HG02798 (cell line): ENCODE measurements at regions not wholly inside any gene's neighbourhood (a gene's known extent, or its start where the extent isn't known, plus 50 kb on each side); places are given as distances from the start of the nearest gene placed in this dataset.

ENCODE experiments used
- ATAC-seq: cut with Tn5 transposase; IDR thresholded peaks from one replicate; pipeline ENCODE4 v1.9.1; 2021; ENCODE audit warnings: mild to moderate bottlenecking; ENCODE audit not compliant: unreplicated experiment, poor library complexity

DNA sequence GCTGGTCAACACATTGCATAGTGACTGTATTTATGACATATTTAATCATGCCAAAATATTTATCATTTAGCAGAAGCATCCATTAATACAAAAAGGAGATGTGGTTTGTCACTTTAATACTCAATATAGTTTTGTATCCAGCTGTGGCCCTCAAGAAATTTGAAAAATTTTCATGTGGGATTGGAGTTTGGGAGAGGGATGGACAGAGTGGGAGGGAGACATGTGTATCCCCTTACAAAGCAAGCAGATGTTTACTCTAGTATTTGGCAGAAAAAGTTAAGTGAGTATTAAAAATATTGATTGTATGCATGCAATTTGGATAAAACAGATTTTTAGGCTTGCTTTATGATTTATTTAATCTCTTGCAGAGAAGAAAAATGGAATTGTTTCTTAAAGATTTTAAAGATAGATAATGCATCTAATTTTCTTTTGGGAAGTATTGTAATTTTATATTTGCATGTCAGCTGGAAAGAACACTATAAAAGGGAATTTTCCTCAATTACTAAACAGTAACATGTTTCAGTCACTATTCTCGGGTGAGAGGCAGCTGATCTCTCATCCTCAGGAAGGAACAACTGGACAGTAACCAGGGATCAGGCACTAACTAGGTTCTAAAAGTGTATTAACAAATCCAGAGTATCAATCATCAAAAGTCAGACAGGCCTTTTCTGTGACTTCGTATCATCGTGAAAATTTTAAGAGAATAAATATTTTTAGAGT is 1184.7 kb upstream of the NXPH2 start:
- no peak for ATAC-seq

DNA sequence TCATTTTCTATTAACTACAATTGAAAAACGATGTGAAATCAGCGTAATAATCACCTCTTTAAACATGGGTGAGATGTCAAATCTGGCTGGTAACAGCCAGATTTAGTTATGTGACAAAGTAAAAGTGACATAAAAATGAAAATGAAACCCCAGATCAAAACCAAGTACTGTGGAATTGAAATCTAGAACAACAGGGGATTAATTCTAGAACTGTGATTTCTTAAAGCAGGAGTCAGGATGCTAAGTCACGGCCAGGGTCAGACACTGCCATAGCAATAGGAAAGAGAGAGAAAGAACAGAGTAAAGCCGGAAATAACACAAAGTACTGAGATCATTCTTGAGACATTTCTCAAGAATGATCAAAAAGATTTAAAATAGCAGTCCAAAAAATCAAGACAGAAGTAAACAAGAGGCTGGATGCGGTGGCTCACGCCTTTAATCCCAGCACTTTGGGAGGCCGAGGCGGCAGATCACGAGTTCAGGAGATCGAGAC is 1183.7 kb upstream of the NXPH2 start:
- no peak for ATAC-seq

GRCh38 chr2:139949242-139949972 is 1169.2 kb upstream of the NXPH2 start:
- ATAC-seq: no peak

GRCh38 chr2:139946690-139947089 is 1166.5 kb upstream of the NXPH2 start:
- no peak for ATAC-seq

GRCh38 chr2:139940686-139941085 is 1160.5 kb upstream of the NXPH2 start:
- no peak for ATAC-seq

- ATAC-seq: no peak
Measured at GRCh38 chr2:139925903-139926302, 1145.7 kb upstream of the NXPH2 start.

DNA sequence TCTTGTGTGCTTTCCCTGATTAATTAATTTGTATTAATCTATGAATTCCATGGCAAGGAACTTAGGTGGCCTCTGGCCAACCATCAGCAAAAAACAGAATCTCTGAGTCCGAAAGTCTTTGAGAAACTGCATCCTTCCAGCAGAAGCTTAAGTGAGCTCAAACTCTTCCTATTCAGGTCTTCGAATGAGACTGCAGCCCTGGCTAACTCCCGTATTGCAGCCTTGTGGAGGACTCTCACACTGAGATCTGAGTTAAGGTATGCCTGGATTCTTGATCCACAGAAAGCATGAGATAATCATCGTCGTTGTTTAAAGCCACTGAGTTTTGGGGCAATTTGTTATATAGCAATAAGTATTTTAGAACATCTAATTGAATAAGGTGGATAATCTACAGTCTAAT is 1143.9 kb upstream of the NXPH2 start:
- no peak for ATAC-seq

- ATAC-seq: no peak
Measured at GRCh38 chr2:139918982-139919381, 1138.8 kb upstream of the NXPH2 start.

DNA sequence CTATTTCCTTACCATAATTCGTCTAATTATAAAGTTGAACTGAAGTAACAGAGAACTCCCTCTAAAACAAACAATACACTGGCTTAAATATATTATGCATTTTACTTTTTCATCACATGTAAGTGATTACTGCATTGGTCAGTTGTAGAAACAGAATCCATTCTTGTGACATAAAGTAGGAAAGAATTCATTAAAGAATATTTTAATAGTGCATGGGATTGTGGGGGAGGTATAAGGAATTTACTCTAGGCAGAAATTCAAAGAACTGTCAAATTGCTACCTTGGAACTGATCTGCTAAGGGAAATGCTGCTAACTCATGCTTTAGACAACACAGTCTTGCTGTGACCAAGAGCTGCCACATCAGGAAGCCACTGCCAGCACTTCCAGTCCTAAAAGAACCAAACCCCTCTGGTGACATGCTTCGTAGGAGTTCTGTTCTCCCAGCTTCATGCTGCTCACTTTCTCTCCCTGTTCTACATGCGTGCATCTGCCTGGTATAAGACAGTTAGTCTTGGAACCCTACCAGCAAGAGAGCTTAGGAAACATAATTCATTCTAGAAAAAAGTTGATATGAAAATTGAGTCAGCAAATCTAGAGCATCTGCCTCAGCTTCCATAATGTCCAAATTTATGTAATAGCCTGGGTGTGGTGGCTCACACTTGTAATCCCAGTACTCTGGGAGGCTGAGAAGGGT is 1137.6 kb upstream of the NXPH2 start:
- ATAC-seq: no peak

DNA sequence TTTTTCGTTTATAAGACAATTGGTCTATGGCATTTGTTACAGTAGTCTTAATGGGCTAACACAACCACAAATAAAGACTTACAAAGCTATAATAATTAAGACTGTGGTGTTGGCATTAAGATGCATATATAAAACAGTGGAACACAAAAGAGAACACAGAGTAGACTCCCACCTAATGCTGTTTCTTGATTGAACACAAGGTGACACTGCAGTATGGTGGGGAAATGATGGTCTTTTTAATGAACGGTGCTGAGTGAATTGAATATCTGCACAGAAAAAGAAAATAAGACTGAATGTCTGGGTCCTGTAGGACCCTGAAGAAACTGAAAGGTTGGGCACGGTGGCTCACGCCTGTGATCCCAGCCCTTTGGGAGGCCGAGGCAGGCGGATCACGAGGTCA is 1136.6 kb upstream of the NXPH2 start:
- ATAC-seq: no peak

DNA sequence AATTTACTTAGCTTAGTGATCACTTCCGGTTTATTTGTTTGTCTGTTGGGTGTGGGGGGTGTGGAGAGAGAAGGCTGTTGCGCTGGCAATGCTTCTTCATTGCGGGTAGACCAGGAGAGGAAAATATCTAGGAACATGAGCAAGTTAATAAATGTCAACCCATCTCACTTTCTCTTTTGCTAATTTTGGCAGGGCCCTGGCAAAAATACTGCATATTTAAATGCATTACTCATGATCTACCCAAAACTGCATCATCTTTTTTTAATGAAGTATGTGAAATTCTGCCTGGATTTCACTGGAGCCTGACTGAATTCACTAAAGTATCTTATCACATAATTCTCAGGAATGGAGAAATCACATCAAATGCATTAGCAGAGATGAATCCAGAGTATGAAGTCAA is 1131.0 kb upstream of the NXPH2 start:
- no peak for ATAC-seq

- no peak for ATAC-seq
Measured at GRCh38 chr2:139909136-139909535, 1128.9 kb upstream of the NXPH2 start.

GRCh38 chr2:139905624-139906023 is 1125.4 kb upstream of the NXPH2 start:
- ATAC-seq: no peak

GRCh38 chr2:139891636-139892035 is 1111.4 kb upstream of the NXPH2 start:
- no peak for ATAC-seq

DNA sequence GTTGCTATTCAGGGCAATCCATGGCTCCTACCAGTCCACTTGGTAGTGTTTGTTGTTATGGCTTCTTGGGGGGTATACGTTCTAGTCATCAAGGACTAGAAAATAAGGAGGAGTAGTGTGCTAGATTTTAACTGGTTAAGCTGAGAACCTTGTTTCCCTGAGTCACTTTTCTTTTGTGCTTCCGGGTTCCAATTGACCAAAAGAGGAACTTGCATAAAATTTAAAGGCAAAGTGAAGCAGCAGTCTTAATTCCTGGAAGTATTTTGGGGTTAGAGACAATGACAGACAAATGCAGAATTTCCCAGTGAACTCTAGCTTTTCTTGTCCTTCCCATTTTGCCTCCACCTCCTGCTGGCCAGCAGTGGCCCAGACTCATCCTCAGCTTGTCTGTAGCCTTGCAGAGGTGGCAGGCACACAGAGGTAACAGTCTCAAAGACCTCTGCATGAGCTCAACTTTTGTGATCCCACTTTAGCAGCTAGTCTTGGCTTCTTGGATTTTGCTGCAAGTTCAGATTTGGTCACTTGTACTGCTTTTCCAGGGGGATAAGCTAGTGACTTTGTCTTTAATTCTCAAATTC is 1105.8 kb upstream of the NXPH2 start:
- ATAC-seq: no peak

DNA sequence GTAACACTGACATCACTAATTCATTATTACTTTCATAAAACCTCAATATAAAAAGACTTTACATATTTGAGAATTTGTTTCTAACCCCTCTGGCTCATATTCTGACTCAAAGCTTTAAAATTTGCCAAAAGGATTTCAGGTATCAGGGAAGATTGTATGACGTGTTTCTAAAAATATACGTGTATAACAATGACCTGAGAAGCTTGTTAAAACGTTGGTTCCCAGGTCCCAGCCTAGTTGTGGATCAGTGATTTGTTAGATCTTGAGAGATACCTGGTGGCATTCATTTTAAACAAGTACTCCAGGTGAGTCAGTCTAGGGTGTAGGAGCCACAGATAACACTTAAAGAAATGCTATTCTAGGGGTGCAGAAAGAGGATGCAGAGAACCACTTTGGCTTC is 1096.8 kb upstream of the NXPH2 start:
- ATAC-seq: no peak

DNA sequence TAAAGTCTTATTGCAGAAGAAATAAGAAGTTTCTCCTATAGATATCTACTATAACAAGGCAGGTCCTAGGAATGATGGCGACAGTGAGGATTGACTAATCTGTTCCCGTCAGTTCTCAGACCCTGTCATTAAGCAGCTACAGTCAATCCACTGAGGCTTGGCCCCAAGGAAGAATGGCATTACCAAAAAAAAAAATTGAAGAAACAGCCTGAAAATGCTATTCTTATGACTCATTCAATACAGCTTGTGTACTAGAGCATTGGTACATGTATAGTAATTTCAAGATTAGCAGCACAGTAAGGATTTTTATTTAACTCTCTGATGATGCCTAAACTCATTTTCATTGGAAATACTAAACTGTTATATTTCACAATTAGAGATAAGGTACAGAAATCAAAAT is 1096.1 kb upstream of the NXPH2 start:
- ATAC-seq: no peak

DNA sequence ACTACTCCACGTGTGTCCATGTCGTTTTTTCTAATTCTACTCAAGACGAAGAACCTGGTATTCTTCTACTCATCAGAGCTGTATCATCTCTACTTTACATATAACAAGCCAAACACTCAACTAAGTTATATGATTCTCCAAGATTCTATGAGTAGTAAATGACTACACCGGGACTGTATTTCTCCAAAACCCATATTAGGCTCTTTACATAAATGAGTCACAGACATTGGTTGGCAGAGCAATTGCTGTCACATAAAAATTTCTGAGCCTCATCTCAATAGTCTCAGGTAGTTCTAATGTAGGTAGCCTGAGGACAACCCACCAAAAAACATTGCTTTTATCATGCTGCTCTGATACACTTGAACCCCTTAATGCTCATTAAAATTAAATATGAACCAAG is 1092.3 kb upstream of the NXPH2 start:
- ATAC-seq: no peak

DNA sequence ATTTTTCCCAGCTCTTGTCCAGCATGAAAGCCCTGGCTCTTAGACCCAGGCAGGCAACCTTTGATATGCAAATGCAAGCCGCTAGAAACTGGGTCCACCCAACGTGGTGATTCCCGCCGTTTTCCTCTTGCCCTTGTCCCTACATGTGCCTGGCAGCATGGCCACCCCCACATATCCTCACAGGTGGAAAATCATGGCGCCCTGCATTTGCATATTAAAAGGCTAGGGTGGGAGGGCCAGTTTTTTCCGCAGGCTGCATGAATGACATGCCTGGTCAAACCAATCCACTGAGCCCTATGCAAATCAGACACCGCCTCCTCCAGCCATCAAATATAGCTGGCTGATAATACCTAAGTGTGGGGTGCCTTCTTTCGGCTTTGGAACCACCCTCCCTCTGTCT is 1091.8 kb upstream of the NXPH2 start:
- ATAC-seq: no peak

DNA sequence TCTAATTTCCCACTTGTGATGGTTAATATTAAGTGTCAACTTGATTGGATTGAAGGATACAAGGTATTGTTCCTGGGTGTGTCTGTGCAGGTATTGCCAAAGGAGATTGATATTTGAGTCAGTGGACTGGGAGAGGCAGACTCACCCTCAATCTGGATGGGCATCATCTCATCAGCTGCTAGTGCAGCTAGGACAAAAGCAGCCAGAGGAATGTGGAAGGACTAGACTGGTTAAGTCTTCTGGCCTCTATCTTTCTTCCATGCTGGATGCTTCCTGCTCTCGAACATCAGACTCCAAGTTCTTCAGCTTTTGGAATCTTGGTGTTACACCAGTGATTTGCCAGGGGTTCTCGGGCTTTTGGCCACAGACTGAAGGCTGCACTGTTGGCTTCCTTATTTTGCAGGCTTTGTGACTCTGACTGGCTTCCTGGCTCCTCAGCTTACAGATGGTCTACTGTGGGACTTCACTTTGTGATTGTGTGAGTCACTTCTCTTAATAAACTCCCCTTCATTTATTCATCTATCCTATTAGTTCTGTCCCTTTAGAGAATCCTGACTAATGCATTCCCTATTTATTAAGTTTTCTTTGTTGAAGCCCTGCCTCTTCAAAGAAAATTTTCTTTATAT is 1087.5 kb upstream of the NXPH2 start:
- ATAC-seq: no peak
